Gastrocnemius medialis (tissue), 4 donors: ENCODE measurements at regions not wholly inside any gene's neighbourhood (a gene's known extent, or its start where the extent isn't known, plus 50 kb on each side); places are given as distances from the start of the nearest gene placed in this dataset.

Experiments used
- ATAC-seq, 2 donors: fragments of 150-250 bp; one replicate each; pipeline ENCODE4 v1.9.1; 2016
- DNase-seq, 2 donors: peaks; one replicate each; pipeline ENCODE4 v3.0.0-alpha.2; 2019
- H3K27ac ChIP-seq, 4 donors: fragments of 200-600 bp; sonication (generic); 1 replicate in 1 of 4; 2 replicates in 3 of 4; pipeline ENCODE4 v1.5.1; 2016 to 2018; ENCODE audit warnings: mild to moderate bottlenecking in 2 of 4, moderate library complexity in 1 of 4
- H3K27me3 ChIP-seq, 3 donors: fragments of 200-600 bp; sonication (generic) in 2 of 3; 1 replicate in 1 of 3; 2 replicates in 2 of 3; pipeline versions ENCODE4 v1.5.1 to v1.6.0; 2016 to 2019; ENCODE audit warnings: mild to moderate bottlenecking in 1 of 3, moderate library complexity in 1 of 3
- H3K36me3 ChIP-seq, 2 donors: fragments of 200-600 bp; sonication (generic) in 1 of 2; one replicate each; pipeline ENCODE4 v1.5.1; 2017 to 2018
- H3K4me1 ChIP-seq, 2 donors: fragments of 200-600 bp; sonication (generic) in 1 of 2; one replicate each; pipeline ENCODE4 v1.5.1; 2016 to 2017; ENCODE audit warnings: mild to moderate bottlenecking in 2 of 2
- H3K4me3 ChIP-seq, 4 donors: fragments of 200-600 bp; sonication (generic) in 3 of 4; 1 replicate in 1 of 4; 2 replicates in 3 of 4; pipeline ENCODE4 v1.5.1; 2016 to 2019; ENCODE audit warnings: mild to moderate bottlenecking in 2 of 4
- H3K9me3 ChIP-seq, 3 donors: fragments of 200-600 bp; sonication (generic) in 2 of 3; 1 replicate in 1 of 3; 2 replicates in 2 of 3; pipeline ENCODE4 v1.5.1; 2016 to 2019
- POLR2A ChIP-seq, 2 donors: fragments of 450-650 bp; IDR thresholded peaks; one replicate each; pipeline ENCODE4 v1.6.1; 2017; ENCODE audit warnings: antibody characterized with exemption in 2 of 2, mild to moderate bottlenecking in 2 of 2, moderate library complexity in 2 of 2
- in situ Hi-C, 4 donors: fragments of 200-750 bp; cut with MboI; loops; one replicate each; pipeline versions ENCODE4 v1.15.0 to v1.8.0; 2017; ENCODE audit warnings: low sequenced_read_pairs in 4 of 4
- intact Hi-C: fragments of 100-400 bp; cut with DNase I; formaldehyde crosslinking; loops from one replicate; pipeline ENCODE4 v1.15.1; 2023; ENCODE audit warnings: low total_unique reads
- TF ChIP-seq, protein P1 (sequence below), 5 experiments: fragments of 450-650 bp in 3 of 5; fragments of 200-600 bp in 2 of 5; sonication (generic) in 2 of 5; IDR thresholded peaks in 4 of 5; conservative IDR thresholded peaks in 1 of 5; 1 replicate in 4 of 5; 2 replicates in 1 of 5; pipeline ENCODE4 v1.5.1; 2016 to 2019; ENCODE audit warnings: antibody characterized with exemption in 5 of 5, mild to moderate bottlenecking in 3 of 5, moderate library complexity in 3 of 5

DNA sequence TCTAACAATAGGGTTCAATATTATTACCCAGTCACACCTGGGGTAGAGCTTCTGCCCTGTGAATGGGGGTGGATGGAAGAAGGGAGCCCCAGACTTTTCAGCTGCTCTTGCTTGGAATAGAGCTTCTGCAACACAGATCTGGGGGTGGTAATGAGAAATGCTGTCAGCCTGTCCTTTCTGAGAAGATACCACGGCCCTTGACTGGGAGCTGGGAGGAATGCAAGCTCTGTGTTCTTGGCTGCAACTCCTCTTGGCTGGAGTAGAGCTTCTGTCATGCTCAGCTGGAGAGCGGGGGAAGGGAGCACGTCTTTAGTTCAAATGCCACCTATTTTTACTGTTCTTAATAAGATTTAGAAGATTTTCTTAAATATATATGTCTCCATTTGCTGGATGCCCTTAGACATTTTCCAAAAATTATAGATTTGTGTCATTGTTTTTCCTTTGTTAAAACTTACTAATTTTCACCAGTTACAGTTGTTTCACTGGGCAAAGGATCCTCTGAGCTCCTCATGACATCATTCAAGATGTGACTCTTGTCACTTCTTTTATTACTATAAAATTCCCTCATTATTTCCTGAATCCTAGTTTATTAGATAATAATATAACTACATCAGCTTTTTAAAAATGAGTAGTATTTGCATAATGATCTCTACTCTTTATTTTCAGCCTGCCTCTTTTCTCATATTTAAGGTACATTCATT lies 180.0 kb upstream of the TGFBR2 start:
- Histone ChIP-seq H3K4me1 (peaks cover 12 to 20% of the 10 kb centered on the region in 2 donors), H3K27ac (peak overlapping the region in 3 of 4 donors; percentile 23 to 55 (median 48)), H3K4me3 (no peak overlapping the region), H3K36me3 (no peaks in the 10 kb centered on the region), H3K27me3 (no peaks in the 10 kb centered on the region), H3K9me3 (no peaks in the 10 kb centered on the region)
- peak; percentile 65 to 67 for DNase-seq
- in situ Hi-C loops (no loop called here), intact Hi-C loops (no loop called here)
- TF ChIP-seq, protein P1, sequence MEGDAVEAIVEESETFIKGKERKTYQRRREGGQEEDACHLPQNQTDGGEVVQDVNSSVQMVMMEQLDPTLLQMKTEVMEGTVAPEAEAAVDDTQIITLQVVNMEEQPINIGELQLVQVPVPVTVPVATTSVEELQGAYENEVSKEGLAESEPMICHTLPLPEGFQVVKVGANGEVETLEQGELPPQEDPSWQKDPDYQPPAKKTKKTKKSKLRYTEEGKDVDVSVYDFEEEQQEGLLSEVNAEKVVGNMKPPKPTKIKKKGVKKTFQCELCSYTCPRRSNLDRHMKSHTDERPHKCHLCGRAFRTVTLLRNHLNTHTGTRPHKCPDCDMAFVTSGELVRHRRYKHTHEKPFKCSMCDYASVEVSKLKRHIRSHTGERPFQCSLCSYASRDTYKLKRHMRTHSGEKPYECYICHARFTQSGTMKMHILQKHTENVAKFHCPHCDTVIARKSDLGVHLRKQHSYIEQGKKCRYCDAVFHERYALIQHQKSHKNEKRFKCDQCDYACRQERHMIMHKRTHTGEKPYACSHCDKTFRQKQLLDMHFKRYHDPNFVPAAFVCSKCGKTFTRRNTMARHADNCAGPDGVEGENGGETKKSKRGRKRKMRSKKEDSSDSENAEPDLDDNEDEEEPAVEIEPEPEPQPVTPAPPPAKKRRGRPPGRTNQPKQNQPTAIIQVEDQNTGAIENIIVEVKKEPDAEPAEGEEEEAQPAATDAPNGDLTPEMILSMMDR (IDR thresholded peaks at IDR 0.05 in 4 of 5, conservative IDR thresholded peaks at IDR 0.05 in 1 of 5) = no peak
- no peak for TF ChIP-seq POLR2A (IDR thresholded peaks at IDR 0.05)
- ATAC-seq = peak; percentile 88 to 100

DNA sequence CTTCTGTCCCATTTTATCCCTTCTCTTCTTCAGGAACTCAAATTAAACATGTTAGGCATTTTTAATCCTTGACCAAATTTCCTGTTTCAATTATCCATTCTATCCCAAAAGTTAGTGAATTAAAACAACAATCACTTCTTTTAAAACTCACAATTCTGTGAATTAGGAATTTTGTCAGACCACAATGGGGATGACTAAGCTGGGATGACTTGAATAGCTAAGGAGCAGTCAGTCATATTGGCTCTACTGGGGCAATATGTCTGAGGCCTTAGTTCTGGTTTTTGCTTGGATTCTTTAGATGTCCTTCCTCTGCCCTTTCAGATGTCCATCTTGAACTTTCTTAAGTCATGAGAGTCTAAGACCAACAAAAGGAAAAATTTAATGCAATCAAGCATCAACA lies 178.2 kb upstream of the TGFBR2 start:
- in situ Hi-C loops = no loop called here
- ATAC-seq (no peak), DNase-seq (no peak)
- H3K27me3 ChIP-seq = no peaks in the 10 kb centered on the region
- H3K36me3 ChIP-seq = no peaks in the 10 kb centered on the region
- intact Hi-C loops = no loop called here
- no peak overlapping the region for H3K27ac ChIP-seq
- no peak overlapping the region for H3K4me3 ChIP-seq
- peaks cover 12 to 20% of the 10 kb centered on the region in 2 donors for H3K4me1 ChIP-seq
- TF ChIP-seq, protein P1 (IDR thresholded peaks at IDR 0.05 in 4 of 5, conservative IDR thresholded peaks at IDR 0.05 in 1 of 5) = no peak
- TF ChIP-seq POLR2A (IDR thresholded peaks at IDR 0.05) = no peak
- H3K9me3 ChIP-seq = no peaks in the 10 kb centered on the region

GRCh38 chr3:30435861-30436331 lies 170.5 kb upstream of the TGFBR2 start:
- DNase-seq (no peak), ATAC-seq (no peak)
- in situ Hi-C loops (no loop called here), intact Hi-C loops (no loop called here)
- peak overlapping the region in 2 of 4 donors; percentile 17 to 42 for H3K4me3 ChIP-seq
- no peaks in the 10 kb centered on the region for H3K36me3 ChIP-seq
- no peaks in the 10 kb centered on the region for H3K9me3 ChIP-seq
- TF ChIP-seq, protein P1 (IDR thresholded peaks at IDR 0.05 in 4 of 5, conservative IDR thresholded peaks at IDR 0.05 in 1 of 5) = no peak
- TF ChIP-seq POLR2A (IDR thresholded peaks at IDR 0.05) = no peak
- peaks cover 13 to 36% of the 10 kb centered on the region in 2 donors for H3K4me1 ChIP-seq
- peak overlapping the region; percentile 4 to 54 (median 26) for H3K27ac ChIP-seq
- H3K27me3 ChIP-seq = no peaks in the 10 kb centered on the region

GRCh38 chr3:30437171-30437601 lies 169.2 kb upstream of the TGFBR2 start:
- Histone ChIP-seq H3K27ac (peak overlapping the region; percentile 42 to 58 (median 44)), H3K4me1 (peaks cover 18 to 36% of the 10 kb centered on the region in 2 donors), H3K4me3 (no peak overlapping the region), H3K27me3 (no peaks in the 10 kb centered on the region), H3K9me3 (no peaks in the 10 kb centered on the region), H3K36me3 (no peaks in the 10 kb centered on the region)
- no peak for TF ChIP-seq POLR2A (IDR thresholded peaks at IDR 0.05)
- TF ChIP-seq, protein P1 (IDR thresholded peaks at IDR 0.05 in 4 of 5, conservative IDR thresholded peaks at IDR 0.05 in 1 of 5) = no peak
- in situ Hi-C loops = no loop called here
- DNase-seq (peak; percentile 41 to 53), ATAC-seq (peak; percentile 57 to 64)
- intact Hi-C loops = no loop called here
